Liver (tissue), 3 donors: ENCODE measurements at regions not wholly inside any gene's neighbourhood (a gene's known extent, or its start where the extent isn't known, plus 50 kb on each side); places are given as distances from the start of the nearest gene placed in this dataset.

ENCODE experiments used
- CTCF ChIP-seq: fragments of 150-350 bp; IDR thresholded peaks from 2 replicates; pipeline ENCODE4 v1.5.1; 2017; ENCODE audit warnings: improper control_type of control experiment, low read depth, low read length; ENCODE audit not compliant: missing input control
- EGR1 ChIP-seq, 2 donors: IDR thresholded peaks; 2 replicates each; pipeline ENCODE4 v1.6.1; 2016 to 2018; ENCODE audit warnings: antibody characterized with exemption in 2 of 2, low read depth in 2 of 2
- FOXA1 ChIP-seq: IDR thresholded peaks from 2 replicates; pipeline ENCODE4 v1.6.1; 2016; ENCODE audit warnings: antibody characterized with exemption
- GABPA ChIP-seq, 2 donors: IDR thresholded peaks in 1 of 2; conservative IDR thresholded peaks in 1 of 2; 2 replicates each; pipeline ENCODE4 v1.6.1; 2016; ENCODE audit warnings: antibody characterized with exemption in 2 of 2, mild to moderate bottlenecking in 1 of 2, moderate library complexity in 1 of 2
- HNF4A ChIP-seq, 2 donors: conservative IDR thresholded peaks; 2 replicates each; pipeline ENCODE4 v1.6.1; 2016; ENCODE audit warnings: antibody characterized with exemption in 2 of 2, mild to moderate bottlenecking in 2 of 2
- JUND ChIP-seq, 2 donors: IDR thresholded peaks; 2 replicates each; pipeline ENCODE4 v1.6.1; 2016; ENCODE audit warnings: antibody characterized with exemption in 2 of 2
- RAD21 ChIP-seq, 2 donors: IDR thresholded peaks; 2 replicates each; pipeline ENCODE4 v1.6.1; 2016; ENCODE audit warnings: antibody characterized with exemption in 2 of 2, mild to moderate bottlenecking in 2 of 2
- RXRA ChIP-seq, 2 donors: IDR thresholded peaks; 2 replicates each; pipeline ENCODE4 v1.6.1; 2017 to 2018; ENCODE audit warnings: antibody characterized with exemption in 2 of 2, mild to moderate bottlenecking in 1 of 2
- SP1 ChIP-seq: IDR thresholded peaks from 2 replicates; pipeline ENCODE4 v1.6.1; 2018; ENCODE audit warnings: antibody characterized with exemption, mild to moderate bottlenecking
- TAF1 ChIP-seq: conservative IDR thresholded peaks from 2 replicates; pipeline ENCODE4 v1.6.1; 2016; ENCODE audit warnings: antibody characterized with exemption, mild to moderate bottlenecking
- YY1 ChIP-seq: IDR thresholded peaks from 2 replicates; pipeline ENCODE4 v1.6.1; 2016; ENCODE audit warnings: antibody characterized with exemption, mild to moderate bottlenecking
- ZBTB33 ChIP-seq: IDR thresholded peaks from 2 replicates; pipeline ENCODE4 v1.6.1; 2016; ENCODE audit warnings: antibody characterized with exemption
- TF ChIP-seq, protein P1 (sequence below): IDR thresholded peaks from 2 replicates; pipeline ENCODE4 v1.6.1; 2016; ENCODE audit warnings: antibody characterized with exemption
- TF ChIP-seq, protein P2 (sequence below): IDR thresholded peaks from 2 replicates; pipeline ENCODE4 v1.6.1; 2016; ENCODE audit warnings: antibody characterized with exemption, mild to moderate bottlenecking
- donor health status: healthy.
- donor health status: healthy.

GRCh38 chr12:88810806-88811205 lies 230.5 kb upstream of the KITLG start:
- TF ChIP-seq CTCF (no peak), FOXA1 (no peak), SP1 (no peak), ZBTB33 (no peak), GABPA (IDR thresholded peaks at IDR 0.05 in 1 of 2, conservative IDR thresholded peaks at IDR 0.05 in 1 of 2) (no peak), RXRA (IDR thresholded peaks at IDR 0.05) (no peak), HNF4A (conservative IDR thresholded peaks at IDR 0.05) (no peak), YY1 (no peak), TAF1 (no peak), RAD21 (IDR thresholded peaks at IDR 0.05) (no peak), JUND (IDR thresholded peaks at IDR 0.05) (no peak), EGR1 (IDR thresholded peaks at IDR 0.05; ENCODE audit: low read depth in 2 of 2) (no peak)
- TF ChIP-seq, protein P1, sequence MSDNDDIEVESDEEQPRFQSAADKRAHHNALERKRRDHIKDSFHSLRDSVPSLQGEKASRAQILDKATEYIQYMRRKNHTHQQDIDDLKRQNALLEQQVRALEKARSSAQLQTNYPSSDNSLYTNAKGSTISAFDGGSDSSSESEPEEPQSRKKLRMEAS, result no peak
- TF ChIP-seq, protein P2, sequence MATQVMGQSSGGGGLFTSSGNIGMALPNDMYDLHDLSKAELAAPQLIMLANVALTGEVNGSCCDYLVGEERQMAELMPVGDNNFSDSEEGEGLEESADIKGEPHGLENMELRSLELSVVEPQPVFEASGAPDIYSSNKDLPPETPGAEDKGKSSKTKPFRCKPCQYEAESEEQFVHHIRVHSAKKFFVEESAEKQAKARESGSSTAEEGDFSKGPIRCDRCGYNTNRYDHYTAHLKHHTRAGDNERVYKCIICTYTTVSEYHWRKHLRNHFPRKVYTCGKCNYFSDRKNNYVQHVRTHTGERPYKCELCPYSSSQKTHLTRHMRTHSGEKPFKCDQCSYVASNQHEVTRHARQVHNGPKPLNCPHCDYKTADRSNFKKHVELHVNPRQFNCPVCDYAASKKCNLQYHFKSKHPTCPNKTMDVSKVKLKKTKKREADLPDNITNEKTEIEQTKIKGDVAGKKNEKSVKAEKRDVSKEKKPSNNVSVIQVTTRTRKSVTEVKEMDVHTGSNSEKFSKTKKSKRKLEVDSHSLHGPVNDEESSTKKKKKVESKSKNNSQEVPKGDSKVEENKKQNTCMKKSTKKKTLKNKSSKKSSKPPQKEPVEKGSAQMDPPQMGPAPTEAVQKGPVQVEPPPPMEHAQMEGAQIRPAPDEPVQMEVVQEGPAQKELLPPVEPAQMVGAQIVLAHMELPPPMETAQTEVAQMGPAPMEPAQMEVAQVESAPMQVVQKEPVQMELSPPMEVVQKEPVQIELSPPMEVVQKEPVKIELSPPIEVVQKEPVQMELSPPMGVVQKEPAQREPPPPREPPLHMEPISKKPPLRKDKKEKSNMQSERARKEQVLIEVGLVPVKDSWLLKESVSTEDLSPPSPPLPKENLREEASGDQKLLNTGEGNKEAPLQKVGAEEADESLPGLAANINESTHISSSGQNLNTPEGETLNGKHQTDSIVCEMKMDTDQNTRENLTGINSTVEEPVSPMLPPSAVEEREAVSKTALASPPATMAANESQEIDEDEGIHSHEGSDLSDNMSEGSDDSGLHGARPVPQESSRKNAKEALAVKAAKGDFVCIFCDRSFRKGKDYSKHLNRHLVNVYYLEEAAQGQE, result no peak
